NCI-H1105 (cell line): ENCODE measurements at regions not wholly inside any gene's neighbourhood (a gene's known extent, or its start where the extent isn't known, plus 50 kb on each side); places are given as distances from the start of the nearest gene placed in this dataset.

Experiments used
- DNase-seq: peaks from one replicate; lab custom pipeline; 2025; lab: John Stamatoyannopoulos, UW

- no peak for DNase-seq
Observed at GRCh38 chr7:68484731-68485130, 1113.5 kb upstream of the AUTS2 start.

- DNase-seq: no peak
Observed at GRCh38 chr7:68485253-68485917, 1112.9 kb upstream of the AUTS2 start.

GRCh38 chr7:68488341-68489060 is 1109.8 kb upstream of the AUTS2 start:
- no peak for DNase-seq

- no peak for DNase-seq
Observed at GRCh38 chr7:68491523-68492358, 1106.5 kb upstream of the AUTS2 start.

GRCh38 chr7:68492359-68492690 is 1106.0 kb upstream of the AUTS2 start:
- no peak for DNase-seq

- no peak for DNase-seq
Observed at GRCh38 chr7:68503400-68503799, 1094.9 kb upstream of the AUTS2 start.

- no peak for DNase-seq
Observed at GRCh38 chr7:68504716-68505115, 1093.6 kb upstream of the AUTS2 start.

GRCh38 chr7:68505721-68506120 is 1092.6 kb upstream of the AUTS2 start:
- no peak for DNase-seq

- DNase-seq: no peak
Observed at GRCh38 chr7:68507668-68508067, 1090.6 kb upstream of the AUTS2 start.

GRCh38 chr7:68509054-68509453 is 1089.2 kb upstream of the AUTS2 start:
- DNase-seq: no peak

GRCh38 chr7:68509603-68510002 is 1088.7 kb upstream of the AUTS2 start:
- no peak for DNase-seq

GRCh38 chr7:68511281-68511680 is 1087.0 kb upstream of the AUTS2 start:
- no peak for DNase-seq

GRCh38 chr7:68512466-68512865 is 1085.8 kb upstream of the AUTS2 start:
- DNase-seq: no peak

GRCh38 chr7:68518060-68518459 is 1080.2 kb upstream of the AUTS2 start:
- no peak for DNase-seq

- DNase-seq: no peak
Observed at GRCh38 chr7:68524126-68524525, 1074.1 kb upstream of the AUTS2 start.

GRCh38 chr7:68529221-68529620 is 1069.1 kb upstream of the AUTS2 start:
- no peak for DNase-seq

- no peak for DNase-seq
Observed at GRCh38 chr7:68535266-68535665, 1063.0 kb upstream of the AUTS2 start.

- DNase-seq: no peak
Observed at GRCh38 chr7:68537051-68537773, 1061.1 kb upstream of the AUTS2 start.

- DNase-seq: no peak
Observed at GRCh38 chr7:68537774-68538071, 1060.6 kb upstream of the AUTS2 start.

GRCh38 chr7:68542831-68543230 is 1055.4 kb upstream of the AUTS2 start:
- DNase-seq: peak; percentile 41

- no peak for DNase-seq
Observed at GRCh38 chr7:68544851-68545250, 1053.4 kb upstream of the AUTS2 start.

GRCh38 chr7:68547181-68547580 is 1051.1 kb upstream of the AUTS2 start:
- DNase-seq: no peak

GRCh38 chr7:68547799-68548198 is 1050.5 kb upstream of the AUTS2 start:
- DNase-seq: no peak
